Loucy (cell line): ENCODE measurements at regions not wholly inside any gene's neighbourhood (a gene's known extent, or its start where the extent isn't known, plus 50 kb on each side); places are given as distances from the start of the nearest gene placed in this dataset.
"Not testable (repeated sequence)": the region's sequence is repeated elsewhere in the genome, so short reads cannot be mapped to it uniquely, and the experiment has no call there.

Source experiments
- H2AFZ ChIP-seq: fragments of 200-600 bp; sonication (generic); 2 replicates; pipeline ENCODE4 v1.6.0; 2016; ENCODE audit warnings: antibody characterized with exemption, mild to moderate bottlenecking, low read length, moderate library complexity
- H3F3A ChIP-seq: fragments of 200-600 bp; 2 replicates; pipeline ENCODE4 v1.6.0; 2016; ENCODE audit warnings: antibody characterized with exemption, low read depth, mild to moderate bottlenecking
- H3K27me3 ChIP-seq: fragments of 200-600 bp; sonication (generic); 2 replicates; pipeline ENCODE4 v1.6.1; 2014; ENCODE audit warnings: low read length, mild to moderate bottlenecking; ENCODE audit not compliant: insufficient read depth, poor library complexity, severe bottlenecking
- H3K36me3 ChIP-seq: fragments of 200-600 bp; sonication (generic); 2 replicates; pipeline ENCODE4 v1.6.1; 2016; ENCODE audit warnings: low read length; ENCODE audit not compliant: insufficient read depth
- H3K4me1 ChIP-seq: fragments of 200-600 bp; sonication (generic); 2 replicates; pipeline ENCODE4 v1.5.1; 2014; ENCODE audit warnings: low read length, mild to moderate bottlenecking; ENCODE audit not compliant: insufficient read depth, poor library complexity, severe bottlenecking
- H3K4me2 ChIP-seq: fragments of 200-600 bp; sonication (generic); 2 replicates; pipeline ENCODE4 v1.6.0; 2014; ENCODE audit warnings: antibody characterized with exemption, low read length, low read depth, mild to moderate bottlenecking; ENCODE audit not compliant: poor library complexity, severe bottlenecking
- H3K4me3 ChIP-seq: fragments of 200-600 bp; sonication (generic); 2 replicates; pipeline ENCODE4 v1.5.1; 2014; ENCODE audit warnings: low read length, mild to moderate bottlenecking, mixed read lengths; ENCODE audit not compliant: poor library complexity, severe bottlenecking
- H3K79me2 ChIP-seq: fragments of 200-600 bp; sonication (generic); 2 replicates; pipeline ENCODE4 v1.6.1; 2014; ENCODE audit warnings: low read length; ENCODE audit not compliant: insufficient read depth
- H3K9ac ChIP-seq: fragments of 200-600 bp; sonication (generic); 2 replicates; pipeline ENCODE4 v1.6.0; 2014; ENCODE audit warnings: mild to moderate bottlenecking, low read depth, low read length, moderate library complexity; ENCODE audit not compliant: poor library complexity, severe bottlenecking
- H3K9me2 ChIP-seq: fragments of 200-600 bp; sonication (generic); replicated peaks from 2 replicates; pipeline ENCODE4 v1.6.1; 2016; ENCODE audit warnings: low read depth, low read length, mixed read lengths
- H3K9me3 ChIP-seq: fragments of 200-600 bp; sonication (generic); 2 replicates; pipeline ENCODE4 v1.6.1; 2014; ENCODE audit warnings: mild to moderate bottlenecking, antibody characterized with exemption, low read length, low read depth; ENCODE audit not compliant: insufficient read depth
- H4K20me1 ChIP-seq: fragments of 200-600 bp; sonication (generic); 2 replicates; pipeline ENCODE4 v1.6.0; 2014; ENCODE audit warnings: antibody characterized with exemption, low read length, mild to moderate bottlenecking; ENCODE audit not compliant: insufficient read depth, poor library complexity, severe bottlenecking
- CTCF ChIP-seq: fragments of 200-600 bp; sonication (generic); conservative IDR thresholded peaks from 2 replicates; pipeline ENCODE4 v1.5.1; 2014; ENCODE audit warnings: mild to moderate bottlenecking, antibody characterized with exemption, low read length
- EZH2phosphoT487 ChIP-seq: fragments of 200-600 bp; IDR thresholded peaks from 2 replicates; pipeline ENCODE4 v1.6.1; 2018; ENCODE audit warnings: antibody characterized with exemption, mild to moderate bottlenecking, moderate library complexity, borderline replicate concordance

DNA sequence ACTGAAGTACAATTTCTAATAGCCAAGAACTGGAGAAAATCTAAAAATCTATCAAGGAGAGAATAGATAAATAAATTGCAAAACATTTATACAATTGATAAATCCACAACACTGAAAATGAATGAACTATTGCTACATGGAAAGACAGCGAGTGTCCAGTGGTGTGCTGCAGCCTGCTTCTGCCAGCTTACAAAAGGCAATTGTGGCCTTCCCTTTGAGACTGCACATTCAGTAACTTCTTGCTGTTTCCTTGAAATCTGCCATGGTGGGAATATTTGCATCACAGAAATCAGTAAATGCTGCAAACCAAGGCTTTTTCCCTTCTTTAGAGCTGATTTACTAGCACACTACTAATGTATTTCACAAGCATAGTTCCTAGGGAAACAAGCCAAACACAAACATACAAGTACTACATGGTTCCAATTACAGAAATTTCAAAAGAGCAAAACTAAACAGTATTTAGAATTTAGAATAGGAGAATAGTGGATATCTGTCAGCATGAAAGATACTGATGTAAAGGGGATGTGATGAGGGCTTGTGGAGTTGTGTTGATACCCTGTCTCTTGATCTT lies 76.9 kb upstream of the TRIM77 start:
- TF ChIP-seq CTCF (no peak), EZH2phosphoT487 (no peak)
- H3K79me2 ChIP-seq: no peaks in the 10 kb centered on the region
- H3K9me3 ChIP-seq: no peaks in the 10 kb centered on the region
- H3K9me2 ChIP-seq: no peaks in the 10 kb centered on the region
- no peaks in the 10 kb centered on the region for H3K27me3 ChIP-seq
- no peak overlapping the region for H2AFZ ChIP-seq
- no peak overlapping the region for H3K4me2 ChIP-seq
- no peaks in the 10 kb centered on the region for H3F3A ChIP-seq
- no peak overlapping the region for H3K4me3 ChIP-seq
- H4K20me1 ChIP-seq: no peaks in the 10 kb centered on the region
- no peaks in the 10 kb centered on the region for H3K4me1 ChIP-seq
- no peak overlapping the region for H3K9ac ChIP-seq
- H3K36me3 ChIP-seq: no peaks in the 10 kb centered on the region

DNA sequence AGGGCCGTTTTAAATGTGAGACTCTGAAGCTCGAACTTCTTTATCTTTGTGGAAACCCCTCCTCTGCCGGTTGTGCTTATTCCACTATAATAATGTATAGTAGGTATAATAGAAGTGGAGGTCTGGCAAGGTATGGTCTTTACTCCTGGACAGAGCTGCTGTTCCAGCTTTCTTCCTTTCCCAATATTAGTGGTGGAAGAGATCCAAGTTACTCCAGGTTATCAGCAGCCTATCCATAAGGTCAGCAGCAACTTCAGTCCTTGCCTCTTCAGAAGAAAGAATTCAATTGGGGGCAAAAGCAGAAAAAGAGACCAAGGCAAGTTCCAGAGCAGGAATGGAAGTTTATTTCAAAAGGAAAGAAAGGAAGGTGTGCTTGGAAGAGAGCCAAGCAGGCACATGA lies 69.3 kb upstream of the TRIM77 start:
- not testable (repeated sequence) for H3K9me3 ChIP-seq, H3K9ac ChIP-seq, H3K27me3 ChIP-seq, H2AFZ ChIP-seq, H3K79me2 ChIP-seq, H3K4me3 ChIP-seq, H3K4me1 ChIP-seq, H3F3A ChIP-seq, H3K36me3 ChIP-seq, H4K20me1 ChIP-seq, H3K9me2 ChIP-seq, H3K4me2 ChIP-seq

DNA sequence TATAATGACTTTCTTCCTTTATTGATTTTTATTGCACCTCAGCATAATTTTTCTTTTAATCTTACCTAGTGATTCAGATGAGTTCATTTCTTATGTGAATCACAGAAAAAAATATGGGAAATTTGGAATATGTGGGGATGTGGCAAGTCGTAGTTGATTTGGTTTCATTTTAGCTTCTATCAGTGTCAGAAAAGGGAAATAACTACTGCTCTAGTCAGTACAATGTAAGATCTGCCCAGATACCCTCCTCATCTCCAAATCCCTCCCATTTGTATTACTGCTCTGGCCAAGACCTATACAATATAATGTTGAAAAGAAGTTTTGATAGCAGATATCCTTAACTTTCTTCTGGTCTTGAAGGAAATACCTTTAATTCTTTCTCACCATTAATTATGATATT lies 61.9 kb upstream of the TRIM77 start:
- not testable (repeated sequence) for H3K36me3 ChIP-seq, H3K9ac ChIP-seq, H3K4me3 ChIP-seq, H3K4me2 ChIP-seq, H2AFZ ChIP-seq, H3K9me2 ChIP-seq, H3F3A ChIP-seq, H3K9me3 ChIP-seq, H4K20me1 ChIP-seq, H3K27me3 ChIP-seq, H3K79me2 ChIP-seq, H3K4me1 ChIP-seq

DNA sequence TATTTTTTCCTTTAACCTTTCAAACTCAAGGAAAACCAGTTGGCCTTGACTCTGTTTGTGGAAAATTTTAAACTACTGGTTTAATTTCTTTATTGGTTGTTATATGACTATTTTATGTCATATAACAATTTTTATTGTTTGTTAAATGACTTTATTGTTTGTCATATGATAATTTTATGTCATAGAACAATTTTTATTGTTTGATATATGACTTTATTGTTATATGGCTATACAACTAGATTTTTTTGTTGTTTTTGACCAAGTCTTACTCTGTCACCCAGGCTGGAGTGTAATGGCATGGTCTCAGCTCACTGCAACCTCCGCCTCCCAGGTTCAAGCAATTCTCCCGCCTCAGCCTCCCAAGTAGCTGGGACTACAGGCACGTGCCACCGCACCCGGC lies 61.1 kb upstream of the TRIM77 start:
- not testable (repeated sequence) for H3K4me3 ChIP-seq, H3K9me3 ChIP-seq, H4K20me1 ChIP-seq, H3K9me2 ChIP-seq, H3K4me1 ChIP-seq, H3K9ac ChIP-seq, H3F3A ChIP-seq, H3K79me2 ChIP-seq, H2AFZ ChIP-seq, H3K4me2 ChIP-seq, H3K36me3 ChIP-seq, H3K27me3 ChIP-seq

DNA sequence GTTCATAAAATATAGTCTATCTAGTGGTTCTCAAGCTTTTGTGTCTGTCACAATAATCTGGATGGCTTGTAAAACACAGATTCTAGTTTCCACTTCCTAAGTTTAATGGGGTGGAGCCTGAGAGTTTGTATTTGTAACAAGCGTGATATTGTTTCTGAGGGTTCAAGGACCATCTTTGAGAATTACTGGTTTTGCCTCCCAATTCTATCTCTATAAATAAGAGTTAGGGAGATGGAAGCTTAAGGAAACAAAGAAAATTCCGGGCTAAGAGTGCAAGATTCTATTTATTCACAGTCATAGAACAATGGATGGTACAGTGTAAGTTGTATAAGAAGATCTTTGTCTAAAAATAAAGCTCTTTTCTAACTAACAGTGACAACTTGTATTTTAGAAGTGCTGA lies 55.4 kb upstream of the TRIM77 start:
- not testable (repeated sequence) for H3K4me2 ChIP-seq, H3K4me3 ChIP-seq, H3K9ac ChIP-seq, H3K36me3 ChIP-seq, H3F3A ChIP-seq, H3K79me2 ChIP-seq, H3K9me2 ChIP-seq, H3K27me3 ChIP-seq, H4K20me1 ChIP-seq, H2AFZ ChIP-seq, H3K9me3 ChIP-seq, H3K4me1 ChIP-seq

- not testable (repeated sequence) for H3K9me3 ChIP-seq, H3K79me2 ChIP-seq, H3K4me3 ChIP-seq, H2AFZ ChIP-seq, H4K20me1 ChIP-seq, H3K9me2 ChIP-seq, H3K9ac ChIP-seq, H3K4me1 ChIP-seq, H3F3A ChIP-seq, H3K27me3 ChIP-seq, H3K36me3 ChIP-seq, H3K4me2 ChIP-seq
Observed at GRCh38 chr11:89658767-89659166, 51.3 kb upstream of the TRIM77 start.

DNA sequence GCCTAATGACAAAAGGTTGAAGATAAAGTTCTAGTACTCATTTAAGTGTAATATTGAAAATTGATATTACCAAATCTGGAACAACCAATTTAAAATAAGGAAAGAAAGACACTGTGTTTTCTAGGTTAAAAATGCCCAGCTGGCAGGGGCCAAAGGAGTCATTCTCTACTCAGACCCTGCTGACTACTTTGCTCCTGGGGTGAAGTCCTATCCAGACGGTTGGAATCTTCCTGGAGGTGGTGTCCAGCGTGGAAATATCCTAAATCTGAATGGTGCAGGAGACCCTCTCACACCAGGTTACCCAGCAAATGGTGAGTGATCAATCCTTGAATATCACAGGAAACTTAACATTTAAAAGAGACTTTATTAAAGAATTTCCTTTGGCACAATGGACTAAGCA lies 50.7 kb upstream of the TRIM77 start:
- H3K36me3 ChIP-seq, H3K9me2 ChIP-seq, H3K4me3 ChIP-seq, H3K79me2 ChIP-seq, H3K9ac ChIP-seq, H3F3A ChIP-seq, H3K4me1 ChIP-seq, H3K27me3 ChIP-seq, H3K9me3 ChIP-seq, H4K20me1 ChIP-seq, H3K4me2 ChIP-seq, H2AFZ ChIP-seq: not testable (repeated sequence)
